Gastrocnemius medialis (tissue), 4 donors: ENCODE measurements at regions not wholly inside any gene's neighbourhood (a gene's known extent, or its start where the extent isn't known, plus 50 kb on each side); places are given as distances from the start of the nearest gene placed in this dataset.

ENCODE experiments used
- CTCF ChIP-seq, 5 experiments: fragments of 450-650 bp in 3 of 5; fragments of 200-600 bp in 2 of 5; sonication (generic) in 2 of 5; IDR thresholded peaks in 4 of 5; conservative IDR thresholded peaks in 1 of 5; 1 replicate in 4 of 5; 2 replicates in 1 of 5; pipeline ENCODE4 v1.5.1; 2016 to 2019; ENCODE audit warnings: antibody characterized with exemption in 5 of 5, mild to moderate bottlenecking in 3 of 5, moderate library complexity in 3 of 5
- POLR2A ChIP-seq, 2 donors: fragments of 450-650 bp; IDR thresholded peaks; one replicate each; pipeline ENCODE4 v1.6.1; 2017; ENCODE audit warnings: antibody characterized with exemption in 2 of 2, mild to moderate bottlenecking in 2 of 2, moderate library complexity in 2 of 2

- TF ChIP-seq CTCF (IDR thresholded peaks at IDR 0.05 in 4 of 5, conservative IDR thresholded peaks at IDR 0.05 in 1 of 5), result no peak
- no peak for TF ChIP-seq POLR2A (IDR thresholded peaks at IDR 0.05)
These were observed 430.5 kb downstream of the RBFOX1 start for GRCh38 chr16:7763111-7763510.
